ENCODE measurements at regions not wholly inside any gene's neighbourhood (a gene's known extent, or its start where the extent isn't known, plus 50 kb on each side); places are given as distances from the start of the nearest gene placed in this dataset.

GRCh38 chr5:18970000-18970399, 1018.0 kb downstream of the CDH18 start:
- Histone ChIP-seq H3K36me3 (ENCODE audit: control insufficient read depth, insufficient read depth, low read length) (no peaks in the 10 kb centered on the region), H3K27me3 (ENCODE audit: control insufficient read depth in 2 of 2, insufficient read depth in 2 of 2, low read length in 2 of 2) (no peaks in the 10 kb centered on the region), H3K9me1 (ENCODE audit: control insufficient read depth, insufficient read depth, low read length) (no peaks in the 10 kb centered on the region), H3K9ac (ENCODE audit: insufficient read depth in 1 of 2, low read depth in 2 of 2, low read length in 2 of 2) (no peak overlapping the region), H3K27ac (ENCODE audit: extremely low read depth, low read depth, low read length) (no peak overlapping the region), H3K4me3 (no peak overlapping the region), H4K20me1 (replicated peaks; ENCODE audit: control insufficient read depth, insufficient read depth, low read length) (no peaks in the 10 kb centered on the region), H3K79me2 (ENCODE audit: control insufficient read depth, insufficient read depth, low read length) (no peaks in the 10 kb centered on the region), H3K9me3 (replicated peaks; ENCODE audit: control insufficient read depth, insufficient read depth, low read depth, low read length) (no peaks in the 10 kb centered on the region), H3K4me2 (ENCODE audit: insufficient read depth, low read length) (no peak overlapping the region), H2AFZ (ENCODE audit: low read depth, low read length) (no peak overlapping the region), H3K4me1 (replicated peaks in 1 of 2; ENCODE audit: control insufficient read depth in 2 of 2, insufficient read depth in 2 of 2, low read length in 2 of 2) (no peaks in the 10 kb centered on the region)
- no TSS peak for BruUV-seq (replicated peaks)
- in situ Hi-C loops (cut with MboI), result no loop called here
- DNase-seq (ENCODE audit: extremely low read depth in 1 of 4, low spot score in 3 of 4), result no peak
- intact Hi-C loops (cut with micrococcal nuclease), result no loop called here
- CTCF ChIA-PET (ENCODE audit: low intra/inter-chr PET ratio), result no interaction called here
- 19% methylated on average over 5 of the region's 5 CpGs for WGBS (ENCODE audit: insufficient coverage, low coverage, missing lambda C conversion rate)
- ATAC-seq, result no peak
- POLR2A ChIA-PET, result no interaction called here
- TF ChIP-seq MCM7 (IDR thresholded peaks at IDR 0.05), result no peak
- TF ChIP-seq TEAD4 (IDR thresholded peaks at IDR 0.05; ENCODE audit: low read length), result no peak
- no peak for TF ChIP-seq TEAD4 (CRISPR knock-in tag; IDR thresholded peaks at IDR 0.05; ENCODE audit: borderline replicate concordance)
- TF ChIP-seq FOSL1 (tag; conservative IDR thresholded peaks at IDR 0.05), result no peak
- TF ChIP-seq, protein P1, sequence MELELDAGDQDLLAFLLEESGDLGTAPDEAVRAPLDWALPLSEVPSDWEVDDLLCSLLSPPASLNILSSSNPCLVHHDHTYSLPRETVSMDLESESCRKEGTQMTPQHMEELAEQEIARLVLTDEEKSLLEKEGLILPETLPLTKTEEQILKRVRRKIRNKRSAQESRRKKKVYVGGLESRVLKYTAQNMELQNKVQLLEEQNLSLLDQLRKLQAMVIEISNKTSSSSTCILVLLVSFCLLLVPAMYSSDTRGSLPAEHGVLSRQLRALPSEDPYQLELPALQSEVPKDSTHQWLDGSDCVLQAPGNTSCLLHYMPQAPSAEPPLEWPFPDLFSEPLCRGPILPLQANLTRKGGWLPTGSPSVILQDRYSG (tag; conservative IDR thresholded peaks at IDR 0.05; ENCODE audit: low read depth), result no peak
- no peak for TF ChIP-seq SMARCA4 (IDR thresholded peaks at IDR 0.05)
- TF ChIP-seq COPS2 (conservative IDR thresholded peaks at IDR 0.05), result no peak
- TF ChIP-seq U2AF2 (optimal IDR thresholded peaks at IDR 0.05; ENCODE audit: low read depth, low read length), result no peak
- TF ChIP-seq SIRT6 (IDR thresholded peaks at IDR 0.05; ENCODE audit: low read depth, low read length), result no peak
- TF ChIP-seq, protein P2, sequence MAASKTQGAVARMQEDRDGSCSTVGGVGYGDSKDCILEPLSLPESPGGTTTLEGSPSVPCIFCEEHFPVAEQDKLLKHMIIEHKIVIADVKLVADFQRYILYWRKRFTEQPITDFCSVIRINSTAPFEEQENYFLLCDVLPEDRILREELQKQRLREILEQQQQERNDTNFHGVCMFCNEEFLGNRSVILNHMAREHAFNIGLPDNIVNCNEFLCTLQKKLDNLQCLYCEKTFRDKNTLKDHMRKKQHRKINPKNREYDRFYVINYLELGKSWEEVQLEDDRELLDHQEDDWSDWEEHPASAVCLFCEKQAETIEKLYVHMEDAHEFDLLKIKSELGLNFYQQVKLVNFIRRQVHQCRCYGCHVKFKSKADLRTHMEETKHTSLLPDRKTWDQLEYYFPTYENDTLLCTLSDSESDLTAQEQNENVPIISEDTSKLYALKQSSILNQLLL (CRISPR knock-in tag; IDR thresholded peaks at IDR 0.05; ENCODE audit: borderline replicate concordance), result no peak
- no peak for TF ChIP-seq EP400 (IDR thresholded peaks at IDR 0.05)
- TF ChIP-seq ZNF75A (CRISPR knock-in tag; IDR thresholded peaks at IDR 0.05), result no peak
- no peak for TF ChIP-seq TEAD1 (CRISPR knock-in tag; IDR thresholded peaks at IDR 0.05)
- TF ChIP-seq, protein P3, sequence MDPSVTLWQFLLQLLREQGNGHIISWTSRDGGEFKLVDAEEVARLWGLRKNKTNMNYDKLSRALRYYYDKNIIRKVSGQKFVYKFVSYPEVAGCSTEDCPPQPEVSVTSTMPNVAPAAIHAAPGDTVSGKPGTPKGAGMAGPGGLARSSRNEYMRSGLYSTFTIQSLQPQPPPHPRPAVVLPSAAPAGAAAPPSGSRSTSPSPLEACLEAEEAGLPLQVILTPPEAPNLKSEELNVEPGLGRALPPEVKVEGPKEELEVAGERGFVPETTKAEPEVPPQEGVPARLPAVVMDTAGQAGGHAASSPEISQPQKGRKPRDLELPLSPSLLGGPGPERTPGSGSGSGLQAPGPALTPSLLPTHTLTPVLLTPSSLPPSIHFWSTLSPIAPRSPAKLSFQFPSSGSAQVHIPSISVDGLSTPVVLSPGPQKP (CRISPR knock-in tag; IDR thresholded peaks at IDR 0.05), result no peak
- TF ChIP-seq ZNF696 (CRISPR knock-in tag; conservative IDR thresholded peaks at IDR 0.05), result no peak
- TF ChIP-seq RBM17 (IDR thresholded peaks at IDR 0.05; ENCODE audit: borderline replicate concordance, low read depth, low read length), result no peak
- TF ChIP-seq FOXO4 (CRISPR knock-in tag; IDR thresholded peaks at IDR 0.05), result no peak
- TF ChIP-seq THRB (CRISPR knock-in tag; conservative IDR thresholded peaks at IDR 0.05), result no peak
- no peak for FAIRE-seq
